Ishikawa (cell line): ENCODE measurements at regions not wholly inside any gene's neighbourhood (a gene's known extent, or its start where the extent isn't known, plus 50 kb on each side); places are given as distances from the start of the nearest gene placed in this dataset.

Experiments
- CEBPB ChIP-seq: IDR thresholded peaks from 2 replicates; pipeline ENCODE4 v1.6.1; 2012
- CREB1 ChIP-seq: IDR thresholded peaks from 2 replicates; pipeline ENCODE4 v1.6.1; 2012; ENCODE audit warnings: low read depth
- EGR1 ChIP-seq: IDR thresholded peaks from 2 replicates; pipeline ENCODE4 v1.6.1; 2012
- EP300 ChIP-seq: IDR thresholded peaks from 2 replicates; pipeline ENCODE4 v1.6.1; 2012; ENCODE audit warnings: borderline replicate concordance
- FOXM1 ChIP-seq: IDR thresholded peaks from 2 replicates; pipeline ENCODE4 v1.6.1; 2012; ENCODE audit warnings: low read depth, borderline replicate concordance
- MAX ChIP-seq: IDR thresholded peaks from 2 replicates; pipeline ENCODE4 v1.6.1; 2012
- NFIC ChIP-seq: IDR thresholded peaks from 2 replicates; pipeline ENCODE4 v1.6.1; 2012
- RAD21 ChIP-seq: IDR thresholded peaks from 2 replicates; pipeline ENCODE4 v1.6.1; 2012; ENCODE audit warnings: low read depth
- TAF1 ChIP-seq: IDR thresholded peaks from 2 replicates; pipeline ENCODE4 v1.6.1; 2012; ENCODE audit warnings: low read depth, mild to moderate bottlenecking
- TCF12 ChIP-seq: IDR thresholded peaks from 2 replicates; pipeline ENCODE4 v1.6.1; 2012; ENCODE audit warnings: low read depth
- TEAD4 ChIP-seq: IDR thresholded peaks from 2 replicates; pipeline ENCODE4 v1.6.1; 2012
- USF1 ChIP-seq: IDR thresholded peaks from 2 replicates; pipeline ENCODE4 v1.6.1; 2012
- YY1 ChIP-seq: IDR thresholded peaks from 2 replicates; pipeline ENCODE4 v1.6.1; 2012; ENCODE audit warnings: low read depth
- TF ChIP-seq, protein P1 (sequence below): IDR thresholded peaks from 2 replicates; pipeline ENCODE4 v1.6.1; 2012; ENCODE audit warnings: low read depth, mild to moderate bottlenecking

DNA sequence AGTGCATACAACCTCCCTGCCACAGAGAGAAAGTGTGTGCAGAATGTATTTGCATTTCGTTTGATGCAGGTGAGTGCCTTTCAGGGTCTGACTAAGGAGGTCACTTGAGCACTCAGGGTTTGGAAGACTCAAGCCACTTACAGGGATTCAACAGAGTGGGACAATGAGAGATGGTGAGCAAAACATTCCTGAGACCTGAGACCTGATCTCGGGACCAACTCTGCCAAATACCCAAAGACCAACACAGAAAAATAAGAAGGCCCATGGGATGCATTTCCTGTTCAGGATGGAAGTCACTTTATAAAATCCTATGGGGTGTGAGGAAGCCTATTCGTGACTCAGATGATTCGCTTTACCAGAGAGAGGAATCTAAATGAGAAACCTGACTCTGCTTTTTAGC lies 65.2 kb upstream of the LARGE1 start:
- TF ChIP-seq EGR1 = no peak
- TF ChIP-seq TAF1 = no peak
- TF ChIP-seq CEBPB = no peak
- no peak for TF ChIP-seq EP300
- TF ChIP-seq YY1 = no peak
- TF ChIP-seq, protein P1, sequence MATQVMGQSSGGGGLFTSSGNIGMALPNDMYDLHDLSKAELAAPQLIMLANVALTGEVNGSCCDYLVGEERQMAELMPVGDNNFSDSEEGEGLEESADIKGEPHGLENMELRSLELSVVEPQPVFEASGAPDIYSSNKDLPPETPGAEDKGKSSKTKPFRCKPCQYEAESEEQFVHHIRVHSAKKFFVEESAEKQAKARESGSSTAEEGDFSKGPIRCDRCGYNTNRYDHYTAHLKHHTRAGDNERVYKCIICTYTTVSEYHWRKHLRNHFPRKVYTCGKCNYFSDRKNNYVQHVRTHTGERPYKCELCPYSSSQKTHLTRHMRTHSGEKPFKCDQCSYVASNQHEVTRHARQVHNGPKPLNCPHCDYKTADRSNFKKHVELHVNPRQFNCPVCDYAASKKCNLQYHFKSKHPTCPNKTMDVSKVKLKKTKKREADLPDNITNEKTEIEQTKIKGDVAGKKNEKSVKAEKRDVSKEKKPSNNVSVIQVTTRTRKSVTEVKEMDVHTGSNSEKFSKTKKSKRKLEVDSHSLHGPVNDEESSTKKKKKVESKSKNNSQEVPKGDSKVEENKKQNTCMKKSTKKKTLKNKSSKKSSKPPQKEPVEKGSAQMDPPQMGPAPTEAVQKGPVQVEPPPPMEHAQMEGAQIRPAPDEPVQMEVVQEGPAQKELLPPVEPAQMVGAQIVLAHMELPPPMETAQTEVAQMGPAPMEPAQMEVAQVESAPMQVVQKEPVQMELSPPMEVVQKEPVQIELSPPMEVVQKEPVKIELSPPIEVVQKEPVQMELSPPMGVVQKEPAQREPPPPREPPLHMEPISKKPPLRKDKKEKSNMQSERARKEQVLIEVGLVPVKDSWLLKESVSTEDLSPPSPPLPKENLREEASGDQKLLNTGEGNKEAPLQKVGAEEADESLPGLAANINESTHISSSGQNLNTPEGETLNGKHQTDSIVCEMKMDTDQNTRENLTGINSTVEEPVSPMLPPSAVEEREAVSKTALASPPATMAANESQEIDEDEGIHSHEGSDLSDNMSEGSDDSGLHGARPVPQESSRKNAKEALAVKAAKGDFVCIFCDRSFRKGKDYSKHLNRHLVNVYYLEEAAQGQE = no peak
- TF ChIP-seq USF1 = no peak
- TF ChIP-seq CREB1 = no peak
- TF ChIP-seq TCF12 = no peak
- no peak for TF ChIP-seq RAD21
- TF ChIP-seq FOXM1 = no peak
- TF ChIP-seq MAX = no peak
- no peak for TF ChIP-seq TEAD4
- TF ChIP-seq NFIC = no peak
